ENCODE measurements at regions not wholly inside any gene's neighbourhood (a gene's known extent, or its start where the extent isn't known, plus 50 kb on each side); places are given as distances from the start of the nearest gene placed in this dataset.

GRCh38 chr2:57534358-57534757 is 512.2 kb upstream of the VRK2 start:
- Histone ChIP-seq H4K5ac (ENCODE audit: insufficient read length, low read depth, low read length) (no peak overlapping the region), H2BK120ac (ENCODE audit: low read depth, low read length, poor library complexity, severe bottlenecking) (no peak overlapping the region), H3K9ac (ENCODE audit: extremely low read depth, insufficient read length, low read length) (no peak overlapping the region), H2BK20ac (ENCODE audit: low read depth, low read length, poor library complexity, severe bottlenecking) (no peak overlapping the region), H2AFZ (ENCODE audit: low read length) (no peak overlapping the region), H3K4me2 (ENCODE audit: insufficient read depth, insufficient read length, low read length) (no peak overlapping the region), H3K27ac (ENCODE audit: insufficient read length, low read depth, low read length) (no peak overlapping the region), H3K27me3 (ENCODE audit: insufficient read depth, low read length) (no peaks in the 10 kb centered on the region), H4K8ac (replicated peaks; ENCODE audit: insufficient read length, low read depth, low read length) (no peak overlapping the region), H2BK5ac (ENCODE audit: insufficient read length, low read length) (no peak overlapping the region), H3K9me3 (ENCODE audit: control insufficient read depth, low read depth, low read length) (no peaks in the 10 kb centered on the region), H2BK12ac (ENCODE audit: insufficient read length, low read depth, low read length) (no peak overlapping the region), H3K23me2 (ENCODE audit: insufficient read length, low read depth, low read length, poor library complexity, severe bottlenecking) (no peaks in the 10 kb centered on the region), H3T11ph (ENCODE audit: low read length) (no peak overlapping the region), H3K79me1 (ENCODE audit: insufficient read depth, low read depth, low read length, poor library complexity, severe bottlenecking) (no peaks in the 10 kb centered on the region), H4K20me1 (ENCODE audit: control insufficient read depth, insufficient read depth, insufficient read length) (no peaks in the 10 kb centered on the region), H3K18ac (ENCODE audit: insufficient read length, low read depth, low read length) (no peak overlapping the region), H2AK5ac (ENCODE audit: insufficient read length, low read length) (no peak overlapping the region), H3K4me1 (ENCODE audit: insufficient read depth, low read length) (no peaks in the 10 kb centered on the region), H3K14ac (ENCODE audit: insufficient read depth, low read length) (no peak overlapping the region), H3K4ac (ENCODE audit: low read depth, low read length) (no peak overlapping the region), H4K91ac (ENCODE audit: insufficient read length, low read depth, low read length) (no peak overlapping the region), H3K56ac (ENCODE audit: insufficient read length, low read depth, low read length) (no peak overlapping the region), H3K79me2 (ENCODE audit: insufficient read depth, low read length) (no peaks in the 10 kb centered on the region), H3K23ac (ENCODE audit: insufficient read length, low read depth, low read length) (no peak overlapping the region), H2BK15ac (ENCODE audit: low read depth, low read length) (no peak overlapping the region)
- no peak for TF ChIP-seq CTCF (conservative IDR thresholded peaks at IDR 0.05)
- H3K36me3 Mint-ChIP-seq (ENCODE audit: insufficient read depth in 1 of 3, low read depth in 3 of 3): no peaks in the 10 kb centered on the region
- no peak overlapping the region; a peak in 1 of 7 replicates for H3K27ac Mint-ChIP-seq
- DNase-seq: no peak
- H3K9me3 Mint-ChIP-seq: no peaks in the 10 kb centered on the region; a peak in 1 of 5 replicates
- H3K4me1 Mint-ChIP-seq: 0 out of 4 replicates have a peak, but pooled peaks cover 0 to 4% of the 10 kb centered on the region in 2 experiments
- no peaks in the 10 kb centered on the region; the same call in 1 of the 2 replicates for H3K27me3 Mint-ChIP-seq (ENCODE audit: low read depth)
- H3K4me3 Mint-ChIP-seq: no peak overlapping the region

All from H9 (cell line).